ENCODE measurements at regions not wholly inside any gene's neighbourhood (a gene's known extent, or its start where the extent isn't known, plus 50 kb on each side); places are given as distances from the start of the nearest gene placed in this dataset.

DNA sequence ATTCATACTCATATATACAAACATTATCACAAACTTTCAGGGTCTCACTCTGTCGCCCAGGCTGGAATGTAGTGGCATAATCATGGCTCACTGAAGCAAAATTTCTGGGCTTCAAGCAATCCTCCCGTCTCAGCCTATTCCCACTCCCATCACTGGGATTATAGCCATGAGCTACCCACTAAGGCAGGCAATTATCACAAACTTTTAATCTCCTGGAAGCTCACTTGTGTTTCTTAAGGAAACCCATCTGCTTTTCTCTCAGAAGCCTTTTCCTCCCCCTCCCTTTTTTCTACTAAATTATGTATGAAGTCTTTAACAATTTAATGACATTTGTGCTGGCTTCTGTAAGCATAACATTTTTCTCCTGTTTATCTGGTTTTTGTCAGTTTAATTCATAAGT, 170.5 kb downstream of the AREG start:
- DNase-seq (ENCODE audit: low spot score), result no peak

DNA sequence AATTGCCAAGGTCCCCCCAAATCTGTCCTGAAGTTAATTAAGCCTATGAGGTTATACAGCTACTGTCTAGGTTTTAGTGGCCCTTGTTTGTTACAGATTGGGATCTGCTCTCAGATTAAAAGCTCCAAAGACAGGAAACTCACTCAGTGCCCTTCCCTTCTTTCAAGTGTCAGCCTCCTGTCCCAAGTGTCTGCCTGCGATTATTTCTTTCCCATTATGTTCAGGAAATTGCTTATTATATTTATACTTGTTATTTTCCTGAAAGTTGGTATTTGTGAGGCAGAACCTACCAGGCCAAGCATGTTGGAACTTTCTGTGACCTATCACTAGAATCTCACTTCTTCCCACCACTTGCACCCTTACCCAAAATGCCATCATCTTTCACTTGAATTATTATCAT, 173.2 kb downstream of the AREG start:
- no peak for DNase-seq (ENCODE audit: low spot score)

- no peak for DNase-seq (ENCODE audit: low spot score)
Observed at GRCh38 chr4:74618659-74619058, 173.7 kb downstream of the AREG start.

DNA sequence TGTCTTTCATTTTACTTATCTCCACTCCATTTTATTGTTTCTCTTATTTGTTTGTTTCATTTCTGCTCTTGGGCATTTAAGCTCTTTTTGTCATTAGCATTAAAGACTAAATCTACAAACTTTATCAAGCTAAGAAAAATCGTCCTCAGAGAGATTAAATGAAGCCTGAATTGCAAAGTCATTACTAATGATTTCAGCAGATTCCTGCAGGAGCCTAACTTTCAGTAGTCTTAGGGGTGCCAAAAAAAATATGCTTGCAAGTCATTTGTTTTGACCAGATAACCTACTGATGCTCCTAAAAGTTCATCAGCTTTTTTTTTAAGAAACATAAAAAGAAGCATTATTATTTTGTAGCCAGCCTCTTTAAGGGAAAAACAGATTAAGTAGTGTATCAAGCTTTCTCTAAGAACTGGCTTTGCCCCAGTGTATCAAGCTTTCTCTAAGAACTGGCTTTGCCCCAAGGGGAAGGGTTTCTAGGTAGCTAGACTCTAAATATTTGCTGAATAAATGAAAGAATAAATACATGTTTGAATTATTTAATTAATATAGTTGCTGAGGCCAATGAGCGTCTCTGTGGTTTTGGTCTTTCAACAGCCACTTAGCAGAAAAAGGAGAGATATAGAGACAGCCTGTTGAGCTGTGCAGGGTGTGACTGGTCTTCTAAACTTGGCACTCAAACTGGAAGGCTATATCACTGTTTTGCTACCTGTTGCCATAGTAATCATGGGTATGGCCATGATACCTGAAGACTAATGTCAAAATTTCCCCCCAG, 174.2 kb downstream of the BTC start:
- DNase-seq (ENCODE audit: low spot score), result no peak

GRCh38 chr4:74621616-74622015, 172.7 kb downstream of the BTC start:
- no peak for DNase-seq (ENCODE audit: low spot score)

DNA sequence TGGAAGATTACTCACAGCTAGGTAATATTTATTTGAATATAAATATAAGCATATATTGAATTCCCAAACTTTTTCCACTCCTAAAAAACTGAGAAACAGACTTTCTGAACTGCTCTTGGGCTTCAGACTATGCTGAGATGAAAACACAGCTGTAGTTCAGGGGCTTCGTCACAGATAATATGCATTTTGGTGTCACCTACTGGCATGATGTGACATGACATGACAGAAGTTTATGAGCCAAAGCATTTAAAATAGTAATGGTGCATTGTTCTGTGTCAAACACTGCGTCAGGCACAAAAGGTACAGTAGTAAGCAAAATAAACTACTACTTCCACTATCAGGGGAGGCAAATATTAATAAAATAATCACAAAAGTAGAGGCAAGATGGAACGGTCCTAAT, 171.3 kb downstream of the BTC start:
- no peak for DNase-seq (ENCODE audit: low spot score)

DNA sequence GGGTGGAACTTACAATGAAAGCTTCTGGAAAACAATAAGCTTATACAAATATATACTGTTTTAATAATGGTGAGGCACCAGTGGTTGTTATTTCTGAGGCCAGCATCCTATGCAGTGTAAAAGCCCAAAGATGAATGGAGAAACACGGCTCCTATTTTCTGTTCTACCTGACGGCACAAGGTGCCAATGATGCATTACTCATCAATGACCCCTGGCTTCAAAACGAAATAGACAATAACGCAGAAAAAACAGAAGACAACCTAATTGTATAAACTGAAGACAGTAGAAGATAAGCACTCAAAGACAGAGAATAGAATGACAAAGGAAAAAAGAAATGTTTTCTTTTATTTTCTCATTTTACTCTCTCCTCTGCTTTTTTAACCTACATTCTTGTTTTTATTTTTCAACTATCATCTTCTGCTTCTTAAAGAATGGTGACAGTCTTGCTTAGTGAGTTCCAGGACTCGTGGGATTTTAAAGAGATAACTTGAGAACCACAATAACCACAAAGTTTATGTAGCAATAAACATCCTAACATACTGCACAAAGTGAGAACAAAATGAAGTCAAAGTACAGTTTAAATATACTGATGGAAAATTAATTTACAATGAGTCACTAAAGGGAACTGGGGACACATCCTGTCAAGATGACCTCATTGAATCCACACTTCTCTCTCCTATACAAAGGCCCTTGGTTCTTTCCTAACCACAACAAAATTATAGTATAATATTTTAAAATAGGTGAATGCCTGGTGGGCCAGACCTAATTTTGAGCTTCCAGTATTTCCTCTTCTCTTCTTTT, 169.8 kb downstream of the BTC start:
- DNase-seq (ENCODE audit: low spot score), result no peak

DNA sequence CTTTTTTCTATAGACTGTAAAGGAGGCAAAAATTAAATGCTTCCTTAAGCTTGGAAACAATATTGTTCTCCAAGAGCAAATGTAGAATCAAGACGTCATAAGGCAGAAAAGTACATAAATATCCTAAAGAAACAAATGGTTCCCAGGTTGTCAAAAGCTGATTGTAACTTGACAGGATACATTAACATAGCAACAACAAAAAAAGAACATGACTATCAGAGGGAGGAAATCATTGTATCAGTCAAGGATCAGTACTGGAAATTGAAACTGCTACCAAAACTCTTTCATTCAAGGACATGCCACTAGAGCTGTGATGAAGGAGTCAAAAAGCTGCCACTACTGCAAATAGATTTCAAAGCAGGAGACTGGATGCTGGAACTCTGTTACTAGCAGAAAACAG, 168.3 kb downstream of the BTC start:
- no peak for DNase-seq (ENCODE audit: low spot score)

DNA sequence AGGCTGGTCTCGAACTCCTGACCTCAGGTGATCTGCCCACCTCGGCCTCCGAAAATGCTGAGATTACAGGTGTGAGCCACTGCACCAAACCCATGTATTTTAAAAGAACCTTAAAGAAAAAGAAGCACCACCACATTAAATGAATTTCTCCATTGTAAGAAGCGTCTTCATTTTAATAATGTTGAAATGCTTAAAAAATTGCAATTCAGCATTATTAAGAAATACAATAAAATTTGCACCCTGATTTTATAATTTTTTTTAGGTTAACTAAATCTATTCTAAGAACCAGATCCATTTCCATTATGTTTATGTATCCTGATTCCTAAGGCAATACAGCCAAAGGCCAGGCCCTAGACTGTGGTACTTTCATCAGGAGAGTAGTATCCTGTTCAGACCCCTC, 167.2 kb downstream of the BTC start:
- no peak for DNase-seq (ENCODE audit: low spot score)

DNA sequence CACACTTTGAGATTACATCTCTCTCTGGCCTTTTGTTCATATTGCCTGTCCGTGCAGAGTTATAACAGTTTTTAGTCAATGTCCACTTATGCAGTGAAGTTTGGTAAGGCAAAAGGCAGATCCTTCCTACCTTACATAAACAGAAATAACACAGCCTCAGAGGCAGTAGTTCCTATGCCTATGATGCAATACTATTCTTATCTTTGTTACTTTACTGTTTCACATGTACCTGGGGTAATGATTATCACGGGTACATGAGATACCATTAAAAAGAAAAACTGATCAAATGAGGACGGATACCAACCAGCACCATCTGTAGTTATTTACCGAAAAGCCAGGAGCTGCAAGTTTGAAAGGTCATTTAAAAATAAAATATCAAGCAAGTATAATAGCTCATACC, 166.8 kb downstream of the BTC start:
- DNase-seq (ENCODE audit: low spot score), result no peak

DNA sequence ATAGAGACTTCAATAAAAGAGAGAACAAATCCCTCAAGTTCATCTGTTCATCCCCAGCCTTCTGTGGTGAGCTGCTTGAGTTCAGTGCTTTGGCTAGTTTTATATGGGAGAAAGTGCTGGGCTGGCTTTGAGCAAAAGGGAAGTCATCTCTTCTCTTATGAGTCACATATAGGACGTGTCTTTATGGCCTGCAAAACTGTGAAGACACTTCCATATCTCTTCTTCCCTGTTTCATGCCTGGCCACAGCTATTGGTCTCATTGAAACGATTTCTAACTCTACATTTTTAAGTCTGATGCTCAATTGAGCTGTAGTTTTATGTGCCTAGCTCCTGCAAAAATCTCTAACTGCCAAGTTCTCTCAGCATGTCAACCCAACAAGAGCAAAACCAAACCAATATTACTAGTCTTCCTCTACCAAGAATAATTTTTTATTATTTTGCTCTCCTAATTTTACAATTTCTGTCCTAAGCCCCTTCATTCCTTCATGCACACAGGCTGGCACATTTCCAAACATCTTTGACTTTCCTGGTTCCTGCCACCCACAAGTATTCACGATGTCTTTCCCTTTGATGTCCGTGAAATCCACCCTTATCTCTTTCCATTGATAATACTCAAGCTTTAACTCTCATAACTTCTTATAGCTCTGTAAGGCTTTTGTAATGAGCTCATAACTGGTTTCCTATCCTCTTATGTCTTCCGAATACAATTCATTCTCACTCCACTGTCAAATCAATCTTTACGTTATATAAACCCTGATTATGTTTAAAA, 165.3 kb downstream of the BTC start:
- DNase-seq (ENCODE audit: low spot score), result peak; percentile 11

- no peak for DNase-seq (ENCODE audit: low spot score)
Observed at GRCh38 chr4:74630551-74630950, 163.8 kb downstream of the BTC start.

GRCh38 chr4:74631338-74631737, 163.0 kb downstream of the BTC start:
- no peak for DNase-seq (ENCODE audit: low spot score)

GRCh38 chr4:74631988-74632387, 162.3 kb downstream of the BTC start:
- no peak for DNase-seq (ENCODE audit: low spot score)

GRCh38 chr4:74632634-74633033, 161.7 kb downstream of the BTC start:
- DNase-seq (ENCODE audit: low spot score), result no peak

GRCh38 chr4:74635074-74635473, 159.2 kb downstream of the BTC start:
- no peak for DNase-seq (ENCODE audit: low spot score)

DNA sequence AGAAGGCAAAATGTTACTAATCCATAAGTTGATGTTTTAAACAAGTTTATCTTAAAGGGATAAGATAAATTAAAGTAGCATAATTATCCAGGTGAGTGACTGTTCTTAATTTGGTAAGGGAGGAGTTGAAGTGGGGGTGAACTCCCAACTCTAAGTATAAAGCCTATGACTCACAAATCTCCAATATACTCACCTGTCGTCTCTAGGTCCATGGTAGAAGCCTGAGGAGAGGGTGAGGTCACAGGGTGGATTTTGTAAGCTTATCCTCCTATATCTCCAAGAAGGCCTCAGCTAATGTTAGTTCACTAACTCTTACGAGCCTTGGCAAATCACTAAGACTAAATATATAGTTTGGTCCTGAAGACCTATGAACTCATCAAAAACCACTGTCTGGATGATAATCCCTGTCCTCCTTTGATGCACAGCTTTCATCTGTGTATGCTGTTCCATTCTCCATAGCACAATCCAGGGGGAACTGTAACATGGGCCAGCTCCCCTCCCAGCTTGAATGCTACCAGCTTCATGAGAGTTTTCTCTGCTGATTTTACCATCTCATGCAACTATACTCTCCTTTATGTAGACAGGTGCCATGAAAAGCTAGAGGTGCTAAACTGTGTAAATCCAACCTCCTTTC, 158.7 kb downstream of the BTC start:
- DNase-seq (ENCODE audit: low spot score), result no peak

- DNase-seq (ENCODE audit: low spot score), result no peak
Observed at GRCh38 chr4:74638001-74638400, 156.3 kb downstream of the BTC start.

DNA sequence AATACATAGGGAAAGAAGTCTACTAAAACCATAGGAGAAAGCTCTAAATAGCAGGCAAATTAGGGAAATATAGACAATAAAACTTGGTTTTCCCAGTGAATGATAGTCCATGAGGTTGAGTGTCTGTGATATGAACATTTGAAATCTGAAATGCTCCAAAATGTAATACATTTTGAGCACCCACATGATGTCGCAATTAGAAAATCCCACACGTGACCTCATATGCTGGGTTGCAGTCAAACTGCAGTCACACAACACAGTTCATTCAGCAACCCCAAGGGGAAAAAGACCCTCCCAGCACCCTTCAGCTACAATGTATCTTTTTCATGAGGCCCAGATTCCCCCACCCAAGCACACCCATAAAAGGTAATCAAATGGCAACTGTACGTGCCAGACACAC, 155.6 kb downstream of the BTC start:
- no peak for DNase-seq (ENCODE audit: low spot score)

GRCh38 chr4:74640111-74640903, 154.0 kb downstream of the BTC start:
- DNase-seq (ENCODE audit: low spot score), result no peak

- DNase-seq (ENCODE audit: low spot score), result no peak
Observed at GRCh38 chr4:74642006-74642405, 152.3 kb downstream of the BTC start.

DNA sequence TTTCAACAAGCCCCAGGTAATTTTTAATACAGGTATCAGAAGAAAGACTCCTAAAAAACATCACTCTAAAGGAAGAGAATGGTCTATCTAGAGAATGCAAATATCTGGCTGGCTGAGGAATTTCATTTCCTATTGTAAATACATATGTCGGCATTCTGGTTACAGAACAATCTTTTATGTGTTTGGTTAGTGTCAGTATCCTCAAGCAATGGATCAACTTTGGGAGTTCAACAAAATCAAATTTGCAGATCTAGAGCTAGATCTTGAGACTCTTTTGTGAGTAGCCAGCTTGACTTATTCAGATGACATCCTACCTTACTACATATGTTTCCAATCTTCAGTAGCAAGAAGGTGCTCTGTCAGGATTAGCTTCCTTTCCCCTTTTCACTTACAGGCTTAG, 145.1 kb downstream of the BTC start:
- DNase-seq (ENCODE audit: low spot score), result no peak
